Left kidney (tissue), 1 donor: ENCODE measurements at regions not wholly inside any gene's neighbourhood (a gene's known extent, or its start where the extent isn't known, plus 50 kb on each side); places are given as distances from the start of the nearest gene placed in this dataset.
"Not testable (repeated sequence)": the region's sequence is repeated elsewhere in the genome, so short reads cannot be mapped to it uniquely, and the experiment has no call there.

Experiments
- DNase-seq: peaks from one replicate; pipeline ENCODE4 v3.0.0-alpha.2; 2013

DNA sequence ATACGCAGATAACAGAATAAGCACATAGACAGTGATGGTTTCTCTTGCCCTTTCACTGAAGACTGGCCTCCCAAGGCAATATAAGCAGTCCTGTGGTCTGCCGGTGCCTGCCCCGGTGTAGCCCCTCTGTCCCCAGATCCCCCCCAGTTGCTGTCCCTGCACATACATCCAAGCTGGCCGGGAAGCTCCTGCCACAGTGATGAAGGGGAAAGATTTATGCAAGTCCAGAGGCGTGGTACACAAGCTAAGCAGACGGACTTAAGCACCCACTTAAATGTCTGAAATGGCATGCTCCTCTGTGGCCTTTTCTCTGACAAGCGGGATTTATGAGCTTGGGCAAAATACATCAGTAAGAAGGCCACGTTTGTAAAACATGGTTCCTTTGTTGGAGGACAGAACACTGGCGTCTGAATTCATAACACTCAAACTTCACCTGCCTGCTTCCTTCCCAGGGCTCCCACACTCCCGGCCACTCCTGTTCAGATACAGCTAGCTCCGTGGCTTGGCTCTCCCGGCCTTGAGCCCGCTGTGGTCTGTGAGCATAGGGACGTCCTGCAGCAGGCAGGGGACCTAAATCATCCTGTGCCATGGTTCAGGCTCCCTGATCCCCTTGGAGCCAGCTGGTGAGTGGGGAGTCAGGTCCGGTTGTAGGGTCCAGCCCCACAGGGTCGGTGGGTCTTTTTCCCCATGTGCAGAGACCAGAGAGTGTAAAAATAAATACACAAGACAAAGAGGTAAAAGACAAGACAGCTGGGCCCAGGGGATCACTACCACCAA lies 61.7 kb upstream of the PPP2R2D start:
- DNase-seq = no peak

DNA sequence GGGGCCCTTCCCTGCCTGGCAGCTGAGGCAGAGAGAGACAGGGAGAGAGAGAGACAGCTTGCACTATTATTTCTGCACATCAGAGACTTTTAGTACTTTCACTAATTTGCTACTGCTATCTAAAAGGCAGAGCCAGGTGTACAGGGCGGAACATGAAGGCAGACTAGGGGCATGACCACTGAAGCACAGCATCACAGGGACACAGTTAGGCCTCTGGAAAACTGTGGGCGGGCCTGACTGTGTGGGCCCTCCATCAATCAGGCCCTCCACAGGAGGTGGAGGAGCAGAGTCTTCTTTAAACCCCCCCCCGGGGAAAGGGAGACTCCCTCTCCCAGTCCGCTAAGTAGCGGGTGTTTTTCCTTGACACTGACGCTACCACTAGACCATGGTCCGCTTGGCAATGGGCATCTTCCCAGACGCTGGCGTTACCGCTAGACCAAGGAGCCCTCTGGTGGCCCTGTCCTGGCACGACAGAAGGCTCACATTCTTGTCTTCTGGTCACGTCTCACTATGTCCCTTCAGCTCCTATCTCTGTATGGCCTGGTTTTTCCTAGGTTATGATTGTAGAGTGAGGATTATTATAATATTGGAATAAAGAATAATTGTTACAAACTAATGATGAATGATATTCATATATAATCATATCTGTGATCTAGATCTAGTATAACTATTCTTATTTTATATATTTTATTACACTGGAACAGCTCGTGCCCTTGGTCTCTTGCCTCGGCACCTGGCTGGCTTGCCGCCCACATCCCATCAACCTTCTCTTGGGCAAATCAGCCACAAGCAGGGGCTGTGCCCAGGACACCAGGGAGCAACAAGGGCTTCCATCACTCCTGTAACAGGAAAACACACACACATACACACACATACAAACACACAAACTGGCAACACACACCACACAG lies 60.7 kb upstream of the PPP2R2D start:
- DNase-seq = not testable (repeated sequence)

DNA sequence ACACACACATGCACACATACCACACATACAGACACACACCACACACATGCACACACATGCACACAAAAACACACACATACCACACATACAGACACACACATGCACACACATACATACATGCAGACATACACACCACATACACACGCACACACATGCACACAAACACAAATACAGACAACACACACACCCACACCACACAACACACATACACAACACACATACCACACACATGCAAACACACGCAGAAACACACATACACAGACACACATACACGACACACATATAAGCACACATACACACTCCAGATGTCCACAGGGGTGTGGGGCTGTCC lies 60.1 kb upstream of the PPP2R2D start:
- no peak for DNase-seq

DNA sequence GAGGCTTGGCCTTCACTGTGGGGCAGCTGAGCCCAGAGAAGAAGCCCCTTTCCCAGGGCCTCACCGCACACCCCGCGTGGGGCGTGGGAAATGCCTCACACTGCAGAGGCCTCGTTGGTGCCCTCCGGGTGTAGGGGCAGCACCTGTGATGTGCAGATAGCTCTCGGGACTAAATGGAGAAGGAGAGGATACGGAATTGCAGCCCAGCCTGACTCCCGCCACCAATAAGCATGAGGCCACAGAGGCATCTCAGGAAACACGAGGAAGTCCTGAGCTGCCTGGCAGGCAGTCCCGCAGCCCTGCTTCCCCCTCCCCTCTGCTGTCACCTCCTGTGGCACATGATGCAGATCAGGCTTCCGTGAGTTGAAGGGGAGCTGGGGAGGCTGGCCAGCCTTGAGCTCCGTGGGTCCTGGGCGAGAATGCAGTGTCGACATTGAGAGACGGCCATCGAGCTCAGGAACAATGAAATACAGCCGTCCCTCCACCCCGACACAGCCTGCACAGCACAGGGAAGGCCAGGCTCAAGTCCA lies 59.6 kb upstream of the PPP2R2D start:
- DNase-seq = no peak

DNA sequence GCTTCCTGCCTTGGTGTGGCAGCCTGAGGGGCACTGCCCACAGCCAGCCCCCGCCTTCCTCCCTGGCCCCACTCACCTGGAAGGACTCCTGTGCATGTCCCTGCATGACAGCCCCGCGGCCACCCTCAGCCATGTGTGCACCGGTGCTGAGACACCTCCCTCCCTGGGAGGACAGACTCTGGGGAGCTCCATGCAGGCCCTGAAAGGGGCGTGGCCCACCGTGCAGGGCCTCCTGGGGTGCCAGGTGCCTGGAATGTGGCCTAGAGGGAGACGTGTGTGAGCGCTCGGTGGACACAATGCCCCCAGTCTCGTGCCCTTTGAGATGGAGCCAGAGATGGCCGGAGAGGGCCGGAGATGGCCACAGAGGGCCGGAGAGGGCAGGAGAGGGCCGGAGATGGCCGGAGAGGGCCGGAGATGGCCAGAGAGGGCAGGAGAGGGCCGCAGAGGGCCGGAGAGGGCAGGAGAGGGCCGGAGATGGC lies 59.1 kb upstream of the PPP2R2D start:
- DNase-seq = no peak

DNA sequence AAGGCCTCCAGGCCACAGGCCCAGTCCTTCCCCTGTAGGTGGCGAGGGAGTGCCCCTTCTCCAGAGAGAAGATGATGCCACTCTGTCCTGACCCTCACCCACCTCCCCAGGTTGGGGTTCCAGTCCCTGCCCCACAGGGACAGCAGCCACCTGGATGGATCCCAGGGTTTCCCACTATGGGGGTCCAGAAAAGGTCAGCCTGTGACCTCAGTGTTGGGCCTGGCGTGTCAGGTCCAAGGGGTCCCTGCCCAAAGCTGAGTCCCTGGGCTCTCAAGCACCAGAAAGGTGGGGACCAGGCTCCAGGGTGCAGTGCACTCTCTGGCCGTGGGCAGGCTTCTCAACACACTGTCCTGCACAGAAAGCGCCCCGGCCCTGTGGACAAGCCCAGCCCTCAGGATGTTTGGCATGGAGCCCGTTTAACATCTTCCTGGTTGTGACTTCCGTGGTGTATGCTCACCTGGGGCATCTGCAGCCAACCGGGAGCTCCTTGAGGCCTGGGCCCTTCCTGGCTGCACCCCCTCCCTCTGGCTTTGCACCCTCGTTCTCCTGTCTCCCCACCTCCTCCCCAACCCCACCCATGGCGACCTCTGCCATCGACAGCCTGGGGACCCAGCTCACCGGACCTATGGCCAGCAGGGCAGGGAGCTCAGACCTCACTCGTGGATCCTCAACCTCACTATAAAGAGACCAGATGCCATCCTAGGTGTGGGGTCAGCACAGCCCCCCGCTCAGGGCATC lies 58.3 kb upstream of the PPP2R2D start:
- DNase-seq = no peak

DNA sequence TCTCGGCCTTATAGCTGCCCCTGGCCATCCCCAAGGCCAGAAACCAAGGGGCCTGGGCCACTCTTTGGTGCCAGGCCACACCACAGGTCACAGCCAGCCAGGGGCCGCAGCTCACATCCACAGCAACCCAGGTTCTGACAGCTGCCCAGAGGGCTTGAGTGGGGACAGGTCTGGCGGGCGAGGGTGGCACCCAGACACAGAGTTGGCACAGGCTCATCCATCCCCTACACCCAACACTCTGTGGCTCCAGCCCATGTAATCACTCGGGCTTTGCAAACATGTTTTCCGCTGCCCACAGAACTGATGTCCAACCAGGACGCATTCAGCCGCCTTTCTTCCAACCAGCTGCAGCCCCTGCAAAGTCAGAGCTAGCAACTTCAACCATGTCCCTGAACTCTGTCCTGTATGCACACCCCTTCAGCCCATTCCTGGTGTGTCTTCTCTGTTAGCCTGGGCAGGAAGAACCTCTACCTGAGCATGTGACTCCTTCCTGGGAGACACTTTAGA lies 57.7 kb upstream of the PPP2R2D start:
- no peak for DNase-seq

DNA sequence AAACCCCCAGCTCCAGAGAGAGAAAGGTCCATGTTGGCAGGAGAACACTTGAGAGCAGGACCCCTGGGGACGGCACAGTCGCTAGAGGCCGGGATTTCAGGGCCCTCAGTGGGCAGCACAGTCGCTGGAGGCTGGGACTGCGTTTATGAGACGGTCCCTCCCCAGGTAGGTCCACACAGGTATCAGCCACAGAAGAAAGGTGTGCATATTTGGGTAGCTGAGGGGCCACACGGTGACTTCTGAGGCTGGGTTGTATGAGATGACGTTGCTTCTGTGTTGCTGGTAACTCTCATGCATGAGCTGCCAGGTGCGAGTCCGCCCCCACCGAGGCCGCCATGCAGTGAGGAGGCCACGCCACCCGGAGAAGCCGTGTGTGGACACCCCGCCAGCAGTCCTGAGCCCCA lies 56.9 kb upstream of the PPP2R2D start:
- no peak for DNase-seq

DNA sequence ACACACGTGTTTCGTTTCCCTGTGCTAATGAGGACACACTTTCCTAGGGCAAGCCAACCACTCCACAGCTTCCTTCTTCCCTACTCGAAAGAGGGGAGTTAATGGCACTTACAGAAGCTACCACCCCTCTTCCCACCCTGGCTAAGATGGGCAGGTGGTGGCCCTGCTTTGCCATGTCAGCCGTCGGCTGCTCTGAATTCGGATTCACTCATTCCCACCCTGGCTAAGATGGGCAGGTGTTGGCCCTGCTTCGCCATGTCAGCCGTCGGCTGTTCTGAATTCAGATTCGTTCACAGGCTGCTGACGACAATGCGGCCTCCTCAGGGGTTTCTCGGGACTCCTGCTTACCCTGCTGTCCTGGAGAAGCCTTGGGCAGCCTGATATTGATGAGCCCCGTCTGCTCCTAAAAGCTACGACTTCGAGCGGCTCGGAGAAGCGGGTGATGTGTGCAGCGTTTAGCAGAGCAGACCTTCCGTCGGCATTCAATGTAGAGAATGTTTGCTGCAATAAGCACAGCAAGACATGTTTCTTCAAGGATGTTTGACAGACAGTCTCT lies 56.2 kb upstream of the PPP2R2D start:
- no peak for DNase-seq

DNA sequence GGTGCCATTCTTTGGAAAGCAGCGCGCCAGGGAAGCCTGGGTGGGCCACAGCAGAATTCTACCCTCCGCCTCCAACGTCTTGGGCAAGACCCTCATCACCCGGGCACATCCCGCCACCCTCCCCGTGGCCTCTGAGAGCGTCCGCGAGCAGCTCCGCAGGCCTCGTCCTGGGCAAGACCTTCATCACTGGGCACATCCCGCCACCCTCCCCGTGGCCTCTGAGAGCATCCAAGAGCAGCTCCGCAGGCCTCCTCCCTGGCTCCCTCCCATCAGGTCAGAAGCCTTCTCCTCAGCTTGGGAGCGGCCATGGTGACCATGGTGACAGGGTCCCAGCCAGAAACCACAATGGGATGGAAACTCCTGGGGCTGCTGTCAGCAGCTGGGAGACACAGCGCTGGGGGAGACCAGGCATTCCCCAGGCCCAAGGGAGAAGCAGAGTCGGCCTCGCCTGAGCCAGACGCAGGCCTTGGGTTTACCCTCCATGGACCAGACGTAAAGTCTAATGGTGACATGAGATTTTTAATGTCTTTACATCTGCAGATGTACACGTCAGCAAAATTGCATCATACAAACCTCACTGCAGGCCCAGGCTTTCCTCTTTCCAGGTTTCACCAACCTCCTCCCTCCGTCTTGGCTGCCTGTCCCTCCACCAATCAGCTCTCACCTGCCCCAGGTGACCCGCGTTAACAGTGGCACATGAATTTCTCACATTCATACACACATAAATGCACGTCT lies 55.1 kb upstream of the PPP2R2D start:
- DNase-seq = no peak

DNA sequence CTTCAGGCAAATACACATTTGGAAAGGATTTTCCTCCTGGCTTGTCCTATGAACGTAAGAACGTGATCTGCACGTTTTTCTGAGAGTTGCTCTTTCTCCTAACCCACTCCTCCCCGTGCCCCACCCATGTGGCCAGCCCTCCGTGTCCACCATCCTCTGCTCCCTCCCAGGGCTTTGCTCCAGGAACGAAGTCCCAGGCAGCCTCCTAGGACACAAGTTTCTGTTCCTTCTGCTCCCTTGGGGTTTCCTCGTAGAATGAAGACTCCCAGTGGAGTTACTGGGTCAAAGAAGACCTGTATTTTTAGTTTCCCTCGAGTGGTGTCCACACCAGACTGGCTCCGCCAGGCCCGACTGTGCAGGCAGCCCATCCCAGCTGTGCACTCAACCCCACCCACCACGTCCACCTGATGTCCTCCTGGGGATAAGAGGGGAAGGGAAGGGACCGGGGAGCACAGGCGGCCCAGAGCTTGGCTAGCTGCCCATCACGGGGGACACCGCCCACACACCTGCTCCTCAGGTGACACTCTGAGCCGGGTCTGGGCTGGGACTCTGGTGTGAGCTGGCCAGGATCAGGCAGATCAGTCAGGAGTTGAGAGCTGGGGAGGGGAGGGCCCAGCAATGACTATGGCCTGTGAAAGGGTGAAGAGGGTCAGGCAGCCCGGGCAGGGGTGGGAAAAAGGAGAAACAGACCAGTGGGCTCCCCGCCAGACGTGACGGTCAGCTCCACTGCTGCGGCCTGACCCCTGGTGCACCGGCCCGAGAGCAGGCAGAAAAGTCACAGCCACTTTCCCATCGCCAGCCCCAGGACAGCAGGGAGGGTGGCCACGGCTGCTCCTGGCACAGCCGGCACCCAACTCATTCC lies 54.3 kb upstream of the PPP2R2D start:
- no peak for DNase-seq

DNA sequence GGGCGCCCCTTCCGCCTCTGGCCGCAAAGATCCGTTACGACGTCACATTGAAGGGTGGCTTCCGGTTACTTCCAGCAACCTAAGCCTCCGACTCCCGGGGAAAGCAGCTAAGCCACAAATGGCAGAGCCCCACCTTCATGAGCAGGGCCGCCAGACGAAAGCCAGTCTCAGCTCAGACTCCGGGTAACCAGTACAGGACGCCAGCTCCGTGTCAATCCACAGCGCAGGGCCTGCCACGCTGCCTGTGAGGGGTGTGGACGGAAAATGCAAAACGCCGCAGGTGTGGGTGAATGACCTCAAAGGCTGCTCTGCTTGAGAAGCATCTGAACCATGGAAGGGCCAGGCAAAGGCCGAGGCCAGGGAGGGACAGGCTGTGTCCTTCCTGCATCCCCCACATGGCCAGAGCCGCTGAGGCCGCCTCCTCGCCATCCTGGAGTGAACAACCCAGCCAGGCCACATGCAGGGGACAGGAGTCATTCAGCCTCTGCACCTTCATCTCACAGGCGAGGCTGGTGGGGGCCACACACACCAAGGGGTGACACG lies 53.5 kb upstream of the PPP2R2D start:
- DNase-seq = no peak

DNA sequence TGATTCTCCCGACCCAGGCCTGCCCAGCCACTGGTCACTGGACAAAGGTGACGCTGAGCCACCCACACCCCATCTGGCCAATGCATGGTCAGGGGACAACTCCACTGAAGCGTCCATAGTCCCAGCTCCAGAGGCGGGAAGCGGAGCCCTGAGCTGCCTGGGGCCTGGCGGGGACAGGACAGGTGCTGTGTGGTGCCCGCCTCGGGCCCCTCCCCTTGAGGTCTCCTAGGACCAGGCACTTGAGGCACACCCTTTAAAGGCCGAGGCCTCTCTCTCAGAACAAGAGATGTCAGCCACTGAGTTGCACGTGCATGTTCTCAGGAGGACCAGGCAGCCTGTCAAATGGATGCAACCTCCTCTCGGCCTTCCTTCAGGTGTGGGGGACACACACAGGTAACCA lies 52.5 kb upstream of the PPP2R2D start:
- no peak for DNase-seq

DNA sequence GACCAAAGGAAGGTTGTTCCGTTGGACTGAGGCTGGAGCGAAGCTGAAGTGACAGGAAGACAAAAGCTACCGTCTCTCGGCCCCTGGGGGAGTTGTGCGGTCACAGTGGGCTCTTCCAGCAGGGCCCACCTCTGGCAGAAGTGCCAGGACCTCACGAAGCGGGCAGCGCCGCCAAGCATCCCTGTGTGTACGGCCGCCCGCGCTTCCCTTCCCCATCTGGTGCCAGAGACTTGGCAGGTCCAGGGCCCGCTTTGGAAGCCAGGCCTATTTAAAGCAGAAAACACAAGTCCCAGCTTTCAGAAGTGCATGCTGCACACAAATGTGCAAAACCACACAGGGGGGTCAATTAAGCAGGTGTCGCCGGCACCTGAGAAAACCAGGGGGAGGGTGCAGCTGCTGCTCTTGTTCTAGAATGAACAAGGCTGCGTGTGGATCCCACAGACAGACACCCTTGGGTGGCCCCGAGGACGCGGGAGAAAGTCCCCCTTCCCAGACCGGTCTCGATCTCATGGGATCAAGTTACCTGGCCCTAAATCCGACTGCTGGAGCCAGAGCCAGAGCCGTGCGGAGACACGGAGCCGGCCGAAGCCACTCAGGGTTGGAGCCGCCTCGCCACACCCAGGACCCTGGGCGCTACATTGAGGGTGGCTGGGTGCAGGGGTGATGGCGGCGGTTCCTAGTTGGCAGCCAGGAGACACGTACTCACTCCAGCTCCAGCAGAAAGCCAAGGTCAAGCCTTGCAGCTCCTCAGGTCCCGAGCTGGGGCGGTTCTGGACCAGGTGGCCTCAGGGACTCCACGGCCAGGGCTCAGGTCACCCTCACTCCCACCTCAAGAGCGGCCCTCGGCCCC lies 51.8 kb upstream of the PPP2R2D start:
- no peak for DNase-seq

DNA sequence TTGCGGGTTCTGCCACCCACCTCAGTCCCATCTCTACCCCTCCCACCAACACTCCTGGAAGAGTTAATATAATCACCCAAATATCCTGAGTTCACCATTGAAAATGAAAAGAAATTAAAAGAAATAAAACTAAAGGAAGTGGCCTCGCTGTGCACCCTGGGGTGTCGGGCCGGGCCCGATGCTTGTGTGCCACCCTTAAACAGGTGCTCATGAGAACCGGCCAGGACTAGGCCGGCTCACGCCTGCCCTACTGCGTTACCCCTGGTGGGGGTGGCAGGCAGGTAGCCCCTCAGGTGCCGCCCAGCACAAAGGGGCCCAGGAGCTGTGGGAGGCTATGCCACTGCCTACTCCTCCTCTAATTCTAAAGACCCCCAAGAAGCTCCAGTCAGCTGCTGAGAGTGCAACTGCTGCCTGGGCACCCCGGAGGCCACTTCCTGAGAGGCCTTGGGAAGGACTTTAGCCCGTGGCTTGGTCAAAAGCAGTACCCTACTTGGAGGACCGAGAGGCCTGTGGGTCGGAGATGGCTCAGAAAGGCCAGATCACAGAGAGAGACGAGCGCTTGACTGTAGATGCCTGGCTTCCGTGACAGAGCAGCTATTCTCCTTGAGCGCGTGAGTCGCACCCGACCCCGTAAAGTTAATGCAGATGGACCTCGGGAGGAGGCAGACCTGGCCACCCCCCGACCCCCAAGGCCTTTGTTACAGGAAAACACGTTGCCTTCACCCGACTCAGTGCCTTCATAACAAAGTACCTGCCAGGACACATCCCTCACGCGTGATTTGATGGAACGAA lies 51.0 kb upstream of the PPP2R2D start:
- no peak for DNase-seq

DNA sequence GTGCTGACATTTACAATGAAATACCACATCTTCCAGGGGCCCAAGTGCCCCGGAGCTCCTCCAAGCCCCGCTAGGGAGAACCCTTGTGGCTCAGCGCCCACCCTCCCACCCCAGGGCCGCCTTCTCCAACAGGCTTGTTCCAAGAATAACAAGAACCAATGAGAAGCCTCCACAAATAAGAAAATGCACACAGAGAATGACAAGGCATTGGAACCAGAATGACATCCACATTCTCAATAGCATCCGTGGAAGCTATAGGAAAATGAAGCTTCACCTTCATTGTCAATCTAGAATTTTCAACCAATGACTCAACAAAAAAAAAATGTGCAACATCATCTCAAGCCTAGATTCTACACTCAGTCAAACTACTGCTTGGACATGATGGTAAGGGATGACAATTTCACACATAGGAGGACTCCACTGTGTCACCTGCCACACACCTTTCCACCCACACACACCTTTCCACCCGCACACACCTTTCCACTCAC lies 50.4 kb upstream of the PPP2R2D start:
- DNase-seq = no peak
